HG03558 (cell line): ENCODE measurements at regions not wholly inside any gene's neighbourhood (a gene's known extent, or its start where the extent isn't known, plus 50 kb on each side); places are given as distances from the start of the nearest gene placed in this dataset.

Experiments
- ATAC-seq: cut with Tn5 transposase; IDR thresholded peaks from one replicate; pipeline ENCODE4 v1.9.1; 2021; ENCODE audit warnings: moderate number of reproducible peaks; ENCODE audit not compliant: unreplicated experiment; ENCODE audit errors: extremely low read depth

- ATAC-seq = no peak
Measured at GRCh38 chr4:158015241-158015640, 157.6 kb downstream of the GASK1B start.

DNA sequence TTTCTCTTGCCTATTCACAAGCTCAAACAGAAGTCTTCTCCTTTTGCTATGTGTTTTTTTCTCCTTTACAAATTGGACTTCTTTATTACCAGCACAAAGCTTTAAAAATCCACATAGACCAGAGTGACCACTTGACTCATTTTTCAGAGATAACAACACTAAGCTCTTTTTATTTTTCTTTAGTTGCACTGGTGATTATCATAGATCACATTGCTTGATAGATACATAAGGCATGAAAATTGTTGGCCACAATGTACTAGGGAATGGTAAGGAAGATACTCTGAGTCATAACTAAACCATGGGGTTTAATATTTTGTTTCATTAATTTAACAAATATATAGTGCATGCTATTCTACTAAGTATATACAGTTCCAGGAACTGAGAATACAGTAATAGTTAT lies 159.0 kb downstream of the GASK1B start:
- ATAC-seq = no peak

DNA sequence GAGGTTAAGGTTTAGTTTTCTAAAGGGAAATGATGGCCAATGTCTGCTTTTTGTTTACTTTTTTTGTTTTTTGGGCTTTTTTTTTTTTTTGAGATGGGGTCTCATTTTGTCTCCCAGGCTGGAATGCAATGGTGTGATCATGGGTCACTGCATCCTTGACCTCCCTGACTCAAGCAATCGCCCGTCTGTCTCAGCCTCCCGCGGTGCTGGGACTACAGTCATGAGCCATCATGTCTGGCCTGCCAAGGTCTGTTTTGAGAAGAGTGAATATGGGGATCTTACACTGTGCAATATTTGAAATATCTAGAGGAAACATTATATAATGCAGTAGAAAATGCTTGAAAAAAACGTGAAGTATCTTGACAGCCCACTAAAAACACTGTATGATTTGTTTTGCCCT lies 162.5 kb downstream of the GASK1B start:
- ATAC-seq = no peak

DNA sequence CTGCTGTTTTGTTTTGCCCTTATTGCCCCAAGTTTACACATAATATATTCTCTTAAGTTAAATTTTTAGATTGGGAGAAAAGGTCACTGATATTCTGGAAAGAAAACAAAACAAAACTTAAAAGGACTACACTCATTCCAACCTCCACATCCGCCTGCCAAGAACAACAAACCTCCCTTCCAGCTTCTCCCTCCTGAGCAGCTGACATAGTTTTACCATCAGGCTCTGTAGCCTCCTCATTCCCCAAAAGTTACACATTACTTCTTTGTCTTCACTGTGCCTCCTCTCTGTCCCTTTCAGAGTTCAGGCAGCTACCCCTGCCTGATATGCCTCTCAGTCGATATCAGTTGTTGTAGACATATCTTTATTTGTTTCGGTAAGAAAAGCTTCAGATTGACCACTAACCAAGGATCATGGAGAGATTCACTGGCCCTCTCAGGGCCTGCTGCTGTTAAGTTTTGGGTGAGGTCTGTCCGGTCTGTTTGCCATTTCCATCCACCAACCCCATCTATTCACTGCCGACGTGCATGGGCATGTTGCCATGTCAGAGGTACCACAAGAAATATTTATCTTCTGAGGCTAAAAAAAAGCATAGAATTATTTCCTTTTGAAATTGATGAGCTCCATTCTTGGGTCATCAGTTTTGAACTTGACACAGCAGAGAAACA lies 164.1 kb downstream of the GASK1B start:
- ATAC-seq = no peak

- ATAC-seq = no peak
Measured at GRCh38 chr4:158007566-158007965, 165.3 kb downstream of the GASK1B start.

DNA sequence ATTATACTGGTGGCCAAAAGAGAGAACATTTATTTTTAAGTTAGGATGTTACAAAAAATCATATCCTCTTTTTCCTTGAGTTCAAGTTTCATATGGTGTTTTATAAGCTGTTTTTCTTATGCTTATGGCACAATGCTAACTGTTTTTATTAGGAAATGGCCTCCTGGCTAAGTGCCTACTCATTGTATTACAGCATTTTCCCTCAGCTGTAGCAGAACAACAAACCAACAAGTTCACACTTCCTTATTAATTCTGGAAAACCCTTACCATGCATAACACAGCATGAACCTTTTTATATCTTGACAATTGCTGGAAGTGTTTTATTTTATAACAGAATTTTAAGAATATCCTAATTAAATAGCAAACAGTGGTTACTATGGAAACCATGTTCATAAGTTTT lies 165.8 kb downstream of the GASK1B start:
- no peak for ATAC-seq

- ATAC-seq = no peak
Measured at GRCh38 chr4:158005021-158005420, 167.8 kb downstream of the GASK1B start.

GRCh38 chr4:158004101-158004500 lies 168.7 kb downstream of the GASK1B start:
- ATAC-seq = no peak

- ATAC-seq = no peak
Measured at GRCh38 chr4:158003212-158003611, 169.6 kb downstream of the GASK1B start.

DNA sequence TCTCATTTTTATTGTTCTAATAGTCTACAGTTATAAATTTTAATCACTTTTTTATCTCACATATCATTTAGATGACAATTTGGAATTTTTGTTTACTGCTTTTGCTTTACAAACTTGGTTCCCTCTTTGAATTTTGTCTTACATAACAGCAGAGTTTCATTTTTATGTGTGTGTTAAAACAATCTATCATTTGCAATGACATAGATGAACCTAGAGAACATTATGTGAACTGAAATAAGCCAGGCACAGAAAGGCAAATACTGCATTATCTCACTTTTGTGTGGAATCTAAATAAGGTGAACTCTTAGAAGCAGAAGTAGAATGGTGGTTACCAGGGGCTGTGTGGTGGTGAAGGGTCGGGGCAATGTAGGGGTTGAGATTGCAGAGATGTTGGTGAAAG lies 170.7 kb downstream of the GASK1B start:
- no peak for ATAC-seq

DNA sequence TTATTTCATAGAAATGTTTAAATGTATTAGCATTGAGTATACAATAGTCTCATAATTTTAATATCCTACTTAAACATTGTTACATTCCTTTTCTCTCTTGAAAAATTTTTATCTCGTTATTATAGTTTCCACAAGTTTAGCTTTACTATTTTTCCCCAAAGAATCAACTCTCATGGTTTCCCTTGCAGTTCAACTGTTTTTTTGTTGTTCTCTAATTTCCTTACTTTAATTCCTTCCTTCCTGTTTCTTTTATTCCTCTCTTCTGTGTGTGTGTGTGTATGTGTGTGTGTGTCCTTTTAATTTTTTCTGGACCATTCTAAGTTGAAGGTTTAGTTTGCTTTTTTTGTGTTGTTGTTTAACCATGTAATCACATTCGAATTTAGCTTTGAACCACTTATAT lies 171.1 kb downstream of the GASK1B start:
- no peak for ATAC-seq

DNA sequence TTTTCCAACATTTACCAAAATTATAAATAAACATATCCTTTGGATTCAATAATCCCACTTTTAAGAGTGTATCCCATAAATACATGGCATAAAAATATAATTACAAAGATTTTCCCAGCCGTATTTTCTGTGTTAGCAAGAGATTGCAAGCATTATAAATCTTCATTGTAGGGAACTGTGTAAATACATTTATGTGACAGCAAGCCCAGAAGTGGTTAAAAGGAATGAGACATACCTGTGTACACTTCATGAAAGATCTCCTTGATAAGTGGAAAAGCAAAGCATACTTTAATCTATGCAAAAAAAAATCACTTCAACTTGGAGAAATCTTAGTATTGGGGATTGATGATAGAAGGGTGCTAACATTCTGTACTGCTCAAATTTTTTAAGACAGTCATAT lies 173.1 kb downstream of the GASK1B start:
- no peak for ATAC-seq

DNA sequence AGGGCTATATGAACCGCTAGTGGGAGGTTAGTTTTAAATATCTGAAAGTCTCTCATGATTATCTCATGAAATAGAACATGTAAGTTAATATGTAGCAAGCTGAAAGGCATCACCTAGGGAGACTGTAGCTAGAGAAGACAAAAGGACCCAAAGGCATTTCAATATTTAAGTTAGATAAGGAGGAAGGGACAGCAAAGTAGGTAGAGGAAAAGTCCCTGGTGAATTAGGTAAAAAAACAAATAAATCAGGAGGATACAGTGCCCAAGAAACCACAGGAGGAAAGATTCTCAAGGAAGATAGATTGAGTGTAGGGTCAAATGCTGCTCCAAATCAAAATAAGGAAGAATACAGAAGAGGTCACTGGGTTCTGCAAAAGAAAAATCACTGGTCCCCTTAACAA lies 175.5 kb downstream of the GASK1B start:
- no peak for ATAC-seq

GRCh38 chr4:157996061-157997028 lies 176.5 kb downstream of the GASK1B start:
- no peak for ATAC-seq

DNA sequence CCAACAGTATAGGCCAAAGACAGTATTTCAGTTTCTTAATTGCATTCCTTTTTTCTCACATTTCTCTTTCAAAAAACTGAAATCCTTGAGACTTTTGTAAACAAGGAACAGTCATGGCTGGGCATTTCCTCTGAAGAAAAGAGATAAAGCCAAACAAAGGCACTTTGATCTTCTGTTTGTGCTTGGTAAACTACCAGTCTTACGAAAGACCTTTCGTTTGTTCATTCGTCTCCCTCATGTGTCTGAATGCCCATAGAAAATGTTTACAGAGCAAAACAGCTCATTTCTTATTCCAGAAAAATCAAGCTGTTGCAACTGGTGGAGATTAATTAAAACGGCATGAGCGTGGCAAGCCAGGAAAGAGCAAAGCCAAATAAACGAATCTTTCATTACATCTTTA lies 178.0 kb downstream of the GASK1B start:
- no peak for ATAC-seq

DNA sequence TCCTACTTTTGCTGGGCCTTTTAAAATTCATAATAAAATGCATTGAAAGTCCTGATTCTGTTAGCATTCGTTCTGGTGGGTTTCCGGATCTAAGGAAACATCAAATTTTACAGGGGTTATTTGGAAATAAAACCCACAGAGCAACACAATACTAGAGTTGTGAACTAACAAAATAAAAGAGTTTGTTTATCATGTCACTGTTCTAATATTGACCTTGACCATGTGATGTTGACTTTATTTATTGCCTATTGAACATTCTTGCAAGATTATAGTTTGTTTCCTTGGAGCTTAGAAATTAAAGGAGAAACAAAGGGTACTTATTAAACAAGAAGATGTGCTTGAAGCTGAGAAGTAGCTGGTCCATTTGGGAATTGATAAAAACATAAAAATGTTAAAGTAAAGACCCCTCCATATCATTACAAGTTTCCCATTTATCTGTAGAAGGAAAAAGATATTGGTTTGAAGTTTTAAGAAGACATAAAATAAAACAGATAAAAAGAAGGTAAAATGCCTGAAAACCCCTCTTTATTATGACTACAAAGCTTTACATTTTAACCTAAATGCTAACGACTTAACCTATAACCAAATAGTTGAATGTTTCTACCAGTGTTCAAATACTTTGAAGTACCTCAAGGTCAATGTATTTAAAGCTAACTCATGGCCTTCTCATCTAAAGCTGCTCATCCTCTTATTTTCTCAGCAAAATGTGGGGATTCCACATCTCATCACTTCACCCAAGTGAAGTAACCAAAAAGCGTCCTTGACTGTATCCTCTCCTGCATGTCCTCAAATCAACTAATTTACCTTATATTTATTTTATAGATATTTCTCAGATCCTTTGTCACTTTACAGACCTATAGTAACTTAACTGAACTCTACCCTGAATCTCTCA lies 179.6 kb downstream of the GASK1B start:
- no peak for ATAC-seq

DNA sequence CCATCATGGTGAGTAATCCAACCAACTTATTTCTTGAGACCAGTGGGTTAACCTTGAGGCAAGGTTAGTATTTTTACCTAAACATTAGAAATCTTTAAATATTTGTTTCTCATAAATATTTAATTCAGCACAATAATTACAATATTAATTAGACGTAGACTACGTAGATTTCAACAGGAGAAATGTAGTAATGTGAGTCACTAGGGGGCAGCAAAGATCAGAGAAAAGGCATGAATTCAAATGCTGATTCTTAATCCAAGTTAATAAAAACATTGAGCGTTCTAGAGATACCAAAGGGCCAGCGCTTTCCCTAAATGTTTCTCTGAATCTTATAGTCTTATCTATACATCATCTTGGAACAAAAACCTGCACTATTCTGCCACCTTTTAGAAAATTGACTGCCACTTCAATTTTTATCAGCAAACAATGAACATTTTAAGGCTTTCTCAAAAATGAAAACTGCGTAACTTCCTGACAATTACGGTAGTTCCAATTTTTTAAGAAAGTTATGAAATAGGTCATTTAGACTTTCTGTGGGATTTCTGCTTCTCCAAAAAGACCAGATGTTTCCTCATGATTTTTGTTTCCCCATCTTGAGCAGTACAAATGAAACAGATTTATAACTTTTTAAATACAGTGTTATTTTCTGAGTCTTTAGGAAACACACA lies 180.7 kb downstream of the GASK1B start:
- ATAC-seq = no peak

DNA sequence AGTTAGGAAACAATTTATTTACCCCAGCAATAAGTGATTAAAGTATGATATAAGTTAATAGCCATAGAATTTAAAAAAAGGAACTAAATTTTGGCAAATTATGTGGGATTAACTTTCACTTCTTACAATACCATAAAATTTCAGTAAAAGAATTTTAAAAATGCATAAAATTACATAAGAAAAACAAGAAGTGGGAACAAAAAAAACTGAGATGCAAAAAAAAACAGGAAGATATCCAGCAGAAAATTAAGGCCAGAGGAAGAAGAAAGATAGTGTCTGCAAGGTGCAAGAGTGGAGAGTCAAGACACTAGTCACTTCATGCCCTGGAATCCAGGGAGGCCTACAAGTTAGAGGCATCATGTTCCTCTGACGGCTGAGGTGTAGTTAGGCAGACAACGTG lies 184.2 kb downstream of the GASK1B start:
- ATAC-seq = no peak

- ATAC-seq = no peak
Measured at GRCh38 chr4:157984285-157984911, 188.4 kb downstream of the GASK1B start.

GRCh38 chr4:157983300-157983699 lies 189.5 kb downstream of the GASK1B start:
- no peak for ATAC-seq
